ENCODE measurements at regions not wholly inside any gene's neighbourhood (a gene's known extent, or its start where the extent isn't known, plus 50 kb on each side); places are given as distances from the start of the nearest gene placed in this dataset.

- 0% methylated on average over 5 of the region's 5 CpGs for WGBS (ENCODE audit: insufficient coverage, low coverage, missing lambda C conversion rate)
- Histone ChIP-seq H2AFZ (ENCODE audit: low read depth, low read length) (peak overlapping the region; percentile 27; the same call in 1 of the 2 replicates), H3K9ac (ENCODE audit: insufficient read depth in 1 of 2, low read depth in 2 of 2, low read length in 2 of 2) (no peak overlapping the region), H3K4me1 (replicated peaks in 1 of 2; ENCODE audit: control insufficient read depth in 2 of 2, insufficient read depth in 2 of 2, low read length in 2 of 2) (no peaks in the 10 kb centered on the region), H3K4me3 (no peak overlapping the region), H3K9me3 (replicated peaks; ENCODE audit: control insufficient read depth, insufficient read depth, low read depth, low read length) (no peaks in the 10 kb centered on the region), H3K27ac (ENCODE audit: extremely low read depth, low read depth, low read length) (no peak overlapping the region), H3K79me2 (ENCODE audit: control insufficient read depth, insufficient read depth, low read length) (no peaks in the 10 kb centered on the region), H4K20me1 (replicated peaks; ENCODE audit: control insufficient read depth, insufficient read depth, low read length) (no peaks in the 10 kb centered on the region), H3K4me2 (ENCODE audit: insufficient read depth, low read length) (no peak overlapping the region), H3K9me1 (ENCODE audit: control insufficient read depth, insufficient read depth, low read length) (no peaks in the 10 kb centered on the region), H3K27me3 (ENCODE audit: control insufficient read depth in 2 of 2, insufficient read depth in 2 of 2, low read length in 2 of 2) (peaks cover 0 to 15% of the 10 kb centered on the region in 2 experiments; a peak in 1 of 5 replicates), H3K36me3 (ENCODE audit: control insufficient read depth, insufficient read depth, low read length) (no peaks in the 10 kb centered on the region)
- no peak for DNase-seq (ENCODE audit: extremely low read depth in 1 of 4, low spot score in 3 of 4)
- no peak for FAIRE-seq
- ChIA-PET POLR2A (interaction anchor here (0.6 to 1.0 kb wide), 4 partner anchors 10 to 1019 kb away, joined by 3 to 4 read pairs (median 3); no protein-coding TSS in a partner anchor), CTCF (ENCODE audit: low intra/inter-chr PET ratio) (interaction anchor here (0.6 kb wide), 1 partner anchor 1942 kb away, joined by 3 read pairs; no protein-coding TSS in a partner anchor)
- intact Hi-C loops (cut with micrococcal nuclease), result no loop called here
- in situ Hi-C loops (cut with MboI), result no loop called here
- no TSS peak for BruUV-seq (replicated peaks)
- TF ChIP-seq DACH1 (IDR thresholded peaks at IDR 0.05; ENCODE audit: partially characterized antibody), result no peak
- no peak for TF ChIP-seq HDGF (IDR thresholded peaks at IDR 0.05)
- no peak for TF ChIP-seq ZNF830 (CRISPR knock-in tag; IDR thresholded peaks at IDR 0.05)
- TF ChIP-seq ELK1 (CRISPR knock-in tag; IDR thresholded peaks at IDR 0.05), result no peak
- no peak for TF ChIP-seq IRF1 (CRISPR knock-in tag; IDR thresholded peaks at IDR 0.05; ENCODE audit: borderline replicate concordance)
- TF ChIP-seq MEIS2 (IDR thresholded peaks at IDR 0.05; ENCODE audit: partially characterized antibody), result no peak
- TF ChIP-seq ZNF699 (CRISPR knock-in tag; IDR thresholded peaks at IDR 0.05; ENCODE audit: insufficient replicate concordance), result no peak
- no peak for TF ChIP-seq GTF2E2 (tag; IDR thresholded peaks at IDR 0.05)
- TF ChIP-seq ZNF212 (CRISPR knock-in tag; IDR thresholded peaks at IDR 0.05), result no peak
- TF ChIP-seq CHCHD3 (CRISPR knock-in tag; IDR thresholded peaks at IDR 0.05), result no peak
- no peak for TF ChIP-seq ZNF717 (CRISPR knock-in tag; IDR thresholded peaks at IDR 0.05)
- TF ChIP-seq DPF2 (IDR thresholded peaks at IDR 0.05), result no peak
- TF ChIP-seq TCF7L2 (IDR thresholded peaks at IDR 0.05; ENCODE audit: low read depth, low read length), result no peak
- no peak for ATAC-seq
Observed at GRCh38 chr1:114324662-114324965, 170.9 kb upstream of the SYT6 start.

Data from K562 (cell line).